NCI-H2227 (cell line): ENCODE measurements at regions not wholly inside any gene's neighbourhood (a gene's known extent, or its start where the extent isn't known, plus 50 kb on each side); places are given as distances from the start of the nearest gene placed in this dataset.

Experiments used
- DNase-seq: peaks from one replicate; lab custom pipeline; 2025; ENCODE audit not compliant: unreplicated experiment; lab: John Stamatoyannopoulos, UW

DNA sequence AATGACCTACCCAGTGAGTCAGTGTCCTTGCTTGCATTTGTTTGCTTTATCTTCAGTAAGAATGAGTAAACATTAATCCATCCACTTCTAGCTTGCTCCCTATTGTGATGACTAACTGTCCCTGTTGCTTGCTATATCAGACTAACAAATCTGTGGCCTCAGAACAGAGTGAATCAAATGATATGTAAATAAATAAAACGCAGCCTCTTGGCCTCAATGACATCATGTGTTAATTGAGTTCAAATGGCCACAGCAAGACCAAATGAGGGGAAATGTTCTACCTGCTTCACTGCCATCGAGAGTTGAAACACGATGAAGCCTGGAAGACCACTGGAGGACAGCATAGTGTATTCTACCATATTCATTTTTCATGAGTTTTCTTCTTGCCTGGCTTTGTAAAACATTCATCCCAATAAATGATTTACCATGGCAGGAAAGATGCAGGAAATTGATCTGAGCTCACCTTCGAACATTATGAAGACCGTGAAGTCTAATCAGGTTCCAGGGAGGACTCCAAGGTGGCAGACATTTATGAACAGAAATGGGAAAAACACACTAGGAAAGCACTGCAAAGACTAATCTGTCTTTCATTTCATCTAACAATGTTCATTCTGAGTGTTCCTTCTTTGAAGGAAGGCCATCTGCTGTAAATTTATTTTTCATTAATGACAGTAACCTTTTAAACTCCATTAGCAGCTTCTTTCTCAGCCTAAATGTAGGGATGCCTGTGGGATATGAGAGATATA lies 1144.5 kb downstream of the TUSC7 start:
- no peak for DNase-seq

DNA sequence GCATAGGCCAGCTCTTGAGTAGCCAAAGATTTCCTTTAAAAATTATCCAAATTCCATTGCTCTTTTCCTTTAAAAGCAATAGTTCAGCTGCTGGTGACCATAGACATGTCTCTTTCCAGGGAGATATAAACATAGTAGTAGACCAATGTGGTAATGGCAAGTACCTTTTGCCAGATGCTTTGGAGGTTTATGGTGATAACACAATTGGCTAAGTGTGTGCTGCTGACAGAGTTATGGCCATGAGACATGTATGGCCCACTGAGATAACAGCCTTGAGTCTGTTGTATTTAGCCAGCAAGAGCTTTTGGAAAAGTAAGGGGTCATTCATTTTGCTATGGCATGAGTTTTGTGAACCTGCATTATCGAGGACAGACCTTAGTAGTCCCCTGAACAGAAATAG lies 1146.8 kb downstream of the TUSC7 start:
- DNase-seq, result no peak

DNA sequence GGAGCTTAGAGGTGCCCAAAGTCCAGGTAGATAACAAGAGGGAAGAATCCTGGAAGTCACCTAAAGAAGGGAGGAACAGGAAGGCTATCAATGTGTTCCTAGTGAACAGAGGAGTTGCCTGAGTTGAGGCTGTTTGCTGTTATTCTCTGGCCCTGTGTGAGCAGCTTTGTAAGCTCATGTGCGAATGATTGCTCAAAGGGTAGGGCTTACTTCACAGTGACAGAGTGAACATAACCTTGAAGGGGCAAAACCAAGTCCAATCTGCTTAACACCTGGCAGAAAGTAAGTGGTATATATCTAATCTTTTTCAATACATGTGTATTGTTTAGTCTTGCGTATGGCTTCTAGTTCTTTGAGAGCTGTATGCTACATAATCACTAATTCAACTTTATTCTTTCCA lies 1153.6 kb downstream of the TUSC7 start:
- DNase-seq, result no peak

DNA sequence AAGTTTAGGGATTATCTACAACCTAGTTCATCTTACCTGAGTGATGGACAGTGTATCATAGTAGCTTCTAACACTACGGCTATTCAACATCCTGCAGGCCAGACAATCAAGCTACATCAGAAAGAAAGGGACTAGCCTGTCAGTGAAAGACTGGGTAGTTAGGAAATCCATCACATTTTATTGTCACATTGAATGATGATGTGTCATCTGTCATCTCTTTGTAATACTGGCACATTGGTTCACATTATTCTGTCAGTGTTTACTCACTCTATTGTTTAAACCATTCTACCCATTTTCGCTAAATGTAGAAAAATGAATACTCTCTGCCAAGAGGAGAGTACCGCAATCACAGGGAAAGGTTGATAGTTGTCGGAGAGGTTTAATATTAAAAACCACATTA lies 1155.8 kb downstream of the TUSC7 start:
- no peak for DNase-seq

DNA sequence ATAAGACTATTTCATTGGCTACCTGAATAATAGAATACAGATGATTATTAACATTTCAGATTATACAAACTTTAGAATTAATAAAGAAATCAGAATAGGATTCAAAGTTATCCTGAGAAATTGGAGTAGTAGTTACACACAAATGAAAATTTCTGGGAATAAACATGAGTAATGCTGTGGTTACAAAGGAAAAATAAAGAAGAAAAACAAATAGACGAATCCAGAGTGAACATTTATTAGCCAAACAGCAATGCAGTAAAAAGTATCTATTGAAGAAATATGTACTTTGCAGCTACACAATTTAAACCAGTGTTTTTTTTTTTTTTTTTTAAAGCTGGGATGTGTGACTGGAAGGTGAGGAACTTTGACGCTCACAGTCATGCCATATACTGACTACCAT lies 1159.2 kb downstream of the TUSC7 start:
- no peak for DNase-seq

DNA sequence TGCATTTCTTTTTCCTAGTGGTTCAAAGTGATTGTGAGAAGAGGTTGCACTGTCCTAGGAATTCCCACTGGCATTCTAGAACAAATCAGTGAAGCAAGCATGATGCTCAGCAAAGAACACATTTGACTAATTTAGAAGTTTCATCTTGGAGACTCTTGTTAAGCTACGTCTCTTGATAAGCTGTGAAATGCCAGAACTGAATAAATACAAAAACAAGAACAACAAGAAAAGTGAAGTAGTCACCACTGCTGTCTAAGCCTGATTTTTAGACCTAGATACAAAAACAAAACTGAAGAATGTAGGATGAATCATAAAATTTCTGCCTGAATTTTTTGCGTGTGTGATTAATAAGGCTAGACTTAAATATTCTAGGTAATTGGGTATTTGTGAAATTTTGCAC lies 1162.4 kb downstream of the TUSC7 start:
- DNase-seq, result no peak

DNA sequence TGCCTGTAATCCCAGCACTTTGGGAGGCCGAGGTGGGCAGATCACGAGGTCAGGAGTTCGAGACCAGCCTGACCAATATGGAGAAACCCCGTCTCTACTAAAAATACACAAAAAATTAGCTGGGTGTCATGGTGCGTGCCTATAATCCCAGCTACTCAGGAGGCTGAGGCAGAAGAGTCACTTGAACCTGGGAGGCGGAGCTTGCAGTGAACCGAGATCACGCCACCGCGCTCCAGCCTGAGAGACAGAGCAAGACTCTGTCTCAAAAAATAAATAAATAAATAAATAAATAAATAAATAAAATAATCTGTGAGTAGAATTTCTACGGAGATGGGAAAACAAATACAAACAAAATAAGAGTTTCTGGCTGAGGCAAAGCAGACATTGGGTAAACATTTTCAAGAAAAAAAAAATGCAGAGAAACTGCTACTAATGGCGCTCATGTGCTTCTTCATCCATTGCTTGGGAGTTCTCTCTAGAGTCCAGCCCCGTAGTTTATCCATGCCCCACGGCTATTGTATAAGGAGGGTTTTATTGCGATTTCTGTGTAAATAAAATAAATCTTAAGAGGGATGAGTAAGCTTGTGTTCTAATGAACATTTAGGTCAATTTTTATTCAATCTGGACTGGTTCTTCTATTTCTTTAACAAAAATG lies 1161.9 kb downstream of the IGSF11 start:
- DNase-seq, result peak; percentile 9

DNA sequence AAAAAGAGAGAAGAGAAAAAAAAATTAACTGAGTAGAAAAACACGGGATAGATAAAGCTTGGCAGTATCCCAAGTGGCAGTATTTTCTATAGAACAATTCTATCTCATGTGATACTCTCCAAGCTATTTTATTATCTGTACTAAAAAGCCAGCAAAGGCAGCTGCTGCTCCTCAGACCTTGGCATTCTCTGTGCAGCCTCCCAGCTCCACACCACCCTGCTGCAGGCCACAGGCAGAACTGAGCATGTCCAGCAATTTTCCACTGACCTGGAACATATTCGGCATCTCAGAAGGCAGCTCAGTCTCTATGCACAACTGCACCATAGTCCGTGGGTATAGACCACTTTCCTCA lies 1161.4 kb downstream of the IGSF11 start:
- peak; percentile 23 for DNase-seq

DNA sequence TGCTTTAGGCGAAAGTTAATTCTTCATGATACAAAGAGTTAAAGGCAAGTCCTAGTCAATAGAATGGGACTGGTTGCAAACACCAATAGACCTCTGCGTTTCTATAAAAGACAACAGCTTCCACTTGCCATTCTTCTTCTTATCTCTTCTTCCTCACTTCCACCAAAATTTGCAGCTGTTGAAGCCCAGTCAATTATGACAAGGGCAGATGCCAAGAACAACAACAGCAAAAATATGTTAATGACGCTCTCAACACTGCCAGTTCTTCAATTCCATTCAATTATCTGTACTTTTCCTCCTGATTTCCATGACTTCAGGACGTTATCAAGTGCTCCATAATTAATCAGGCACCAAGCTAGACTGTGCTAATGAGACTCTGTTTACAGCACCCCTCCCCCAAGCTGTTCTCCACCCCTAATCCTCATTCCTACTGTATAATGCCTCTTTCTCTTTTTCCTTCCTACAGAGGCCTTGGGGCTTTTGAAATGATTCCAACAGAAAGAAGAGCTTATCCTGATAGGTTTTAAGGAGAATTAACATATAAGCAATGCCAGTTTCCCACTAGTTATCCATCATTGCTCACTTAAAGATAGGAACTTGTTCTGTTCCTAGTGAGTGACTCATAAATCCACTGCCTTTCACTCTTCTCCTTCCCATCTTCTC lies 1160.5 kb downstream of the IGSF11 start:
- no peak for DNase-seq

DNA sequence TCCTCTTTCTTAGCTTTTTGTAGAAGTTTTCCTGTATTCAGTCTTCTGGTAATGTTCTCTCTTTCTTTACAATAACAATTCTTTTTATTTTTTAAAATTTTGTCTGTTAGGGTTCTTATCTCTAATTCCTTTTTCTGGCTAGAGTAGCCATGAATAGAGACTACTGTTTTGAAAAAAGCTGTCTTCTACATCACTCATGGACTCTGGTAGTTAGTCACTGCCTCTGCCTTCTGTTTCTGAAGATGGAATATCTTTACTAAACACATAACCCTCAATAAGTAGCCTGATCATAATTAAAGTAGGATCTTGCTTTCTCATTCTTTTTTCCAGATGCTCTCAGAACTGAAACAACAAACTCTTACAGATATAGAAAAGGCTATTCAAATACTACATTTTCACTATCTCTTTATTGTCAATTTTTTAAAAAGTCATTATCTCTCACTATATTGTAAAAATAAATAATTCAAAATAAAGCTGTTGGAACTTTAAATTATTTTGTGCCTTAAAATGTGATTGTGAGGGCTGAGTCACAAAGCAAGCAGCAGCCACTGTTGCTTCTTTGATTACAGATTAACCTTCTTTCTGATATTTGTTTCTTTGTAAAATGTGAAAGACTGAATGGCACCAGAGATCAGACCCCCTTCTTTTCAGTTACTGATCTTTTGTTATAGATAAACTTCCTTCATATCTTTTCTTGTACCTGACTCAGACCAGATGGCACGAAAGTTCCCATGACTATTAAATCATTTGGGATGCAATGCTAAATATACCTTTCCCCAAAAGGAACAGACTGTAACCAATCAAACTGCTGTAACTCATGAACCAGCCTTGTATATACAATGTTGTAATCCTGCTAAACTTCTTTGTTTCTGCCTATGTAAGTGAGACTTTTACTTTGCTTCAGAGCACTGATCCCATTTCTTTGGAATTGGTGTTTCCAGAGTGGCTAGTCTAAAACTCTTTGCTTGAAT lies 1159.5 kb downstream of the IGSF11 start:
- no peak for DNase-seq

DNA sequence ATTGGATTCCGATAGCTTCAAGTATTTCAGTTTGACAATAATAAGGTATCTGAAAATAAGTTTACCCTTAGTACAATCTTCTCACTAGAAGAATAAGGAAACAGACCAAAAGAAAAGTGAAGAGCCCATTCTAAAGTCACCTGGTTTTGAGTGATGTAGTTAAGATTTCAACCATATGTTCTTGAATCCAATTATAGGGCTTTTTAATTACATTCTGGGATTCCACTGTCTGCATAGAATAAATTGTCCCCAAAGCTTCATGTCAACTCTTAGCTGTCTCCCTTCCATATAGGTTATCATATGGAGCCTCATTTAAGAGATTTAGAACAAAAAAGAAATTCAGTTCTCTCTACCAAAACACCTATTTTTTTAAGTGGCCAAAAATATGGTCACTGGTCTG lies 1158.8 kb downstream of the IGSF11 start:
- no peak for DNase-seq

DNA sequence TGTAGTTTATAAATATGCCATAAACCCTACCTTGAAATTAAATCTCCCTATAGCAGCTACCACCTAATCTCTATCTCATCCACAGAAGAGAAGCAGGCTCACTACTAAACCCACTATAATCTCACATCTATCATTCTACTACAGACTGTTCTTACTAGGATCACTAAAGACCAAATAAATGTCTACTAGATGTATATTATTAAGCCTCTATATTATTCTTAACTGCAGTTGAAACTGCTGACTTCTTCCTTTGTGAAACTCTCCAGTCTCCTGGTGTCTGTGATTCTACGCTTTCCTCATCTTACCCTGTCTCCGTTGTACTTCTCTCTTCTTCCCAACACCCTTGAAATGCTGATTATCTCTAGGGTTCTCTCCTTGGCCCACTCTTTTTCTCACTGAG lies 1154.0 kb downstream of the IGSF11 start:
- DNase-seq, result no peak

DNA sequence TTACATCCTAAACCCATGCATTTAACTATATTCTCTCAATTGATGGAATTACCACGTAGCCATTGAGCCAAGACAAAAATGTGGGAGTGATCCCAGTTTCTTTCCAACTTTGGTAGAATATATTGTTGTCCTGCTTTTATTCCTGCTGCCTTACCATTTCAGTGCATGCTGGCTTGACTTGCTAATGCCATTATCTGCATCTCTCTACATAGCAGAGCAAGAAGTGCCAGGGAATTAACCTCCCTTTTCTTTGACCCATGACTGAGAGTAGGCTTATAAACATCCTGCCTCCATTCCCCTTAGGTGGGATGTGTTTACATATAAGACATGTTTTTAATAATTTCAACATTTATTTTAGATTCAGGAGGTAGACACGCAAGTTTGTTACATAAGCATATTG lies 1153.4 kb downstream of the IGSF11 start:
- DNase-seq, result no peak

DNA sequence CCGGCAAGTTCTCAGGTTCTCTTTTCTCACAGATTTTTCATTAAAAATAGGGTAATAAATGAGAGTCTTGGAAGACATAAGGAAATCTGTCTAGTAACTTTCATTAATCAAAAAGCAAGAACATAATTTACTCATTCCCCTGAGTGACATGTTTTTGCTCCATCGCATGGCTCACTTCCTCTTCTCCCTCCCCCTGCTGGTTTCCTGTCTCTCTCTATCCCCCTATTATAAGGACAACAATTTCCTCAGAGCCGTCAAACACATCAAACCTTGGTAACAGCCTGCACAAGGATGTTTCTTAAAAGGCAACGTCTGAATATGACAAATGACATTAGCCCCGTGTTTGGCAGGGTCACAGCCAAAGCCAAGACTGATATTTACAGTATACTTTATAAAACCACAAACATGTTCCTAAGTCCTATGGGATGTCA lies 1149.6 kb downstream of the IGSF11 start:
- peak; percentile 36 for DNase-seq

DNA sequence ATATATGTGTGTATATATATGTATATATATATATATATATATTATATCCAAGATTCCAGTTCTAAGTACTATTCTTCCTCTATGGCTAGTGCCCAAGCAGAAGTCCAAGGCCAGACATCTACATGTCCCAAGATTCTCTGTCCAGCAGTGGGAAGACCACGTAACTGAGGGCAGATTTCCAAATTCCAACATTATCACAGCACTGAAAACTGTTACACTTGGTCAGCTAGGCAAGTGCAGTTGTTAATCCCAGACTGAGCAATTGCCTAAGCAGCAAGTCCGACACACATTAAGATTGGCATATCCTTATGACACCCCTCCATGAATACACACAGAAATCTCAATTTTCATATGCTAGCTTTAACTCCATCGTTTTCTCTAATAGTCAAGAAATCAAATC lies 1148.5 kb downstream of the IGSF11 start:
- no peak for DNase-seq

DNA sequence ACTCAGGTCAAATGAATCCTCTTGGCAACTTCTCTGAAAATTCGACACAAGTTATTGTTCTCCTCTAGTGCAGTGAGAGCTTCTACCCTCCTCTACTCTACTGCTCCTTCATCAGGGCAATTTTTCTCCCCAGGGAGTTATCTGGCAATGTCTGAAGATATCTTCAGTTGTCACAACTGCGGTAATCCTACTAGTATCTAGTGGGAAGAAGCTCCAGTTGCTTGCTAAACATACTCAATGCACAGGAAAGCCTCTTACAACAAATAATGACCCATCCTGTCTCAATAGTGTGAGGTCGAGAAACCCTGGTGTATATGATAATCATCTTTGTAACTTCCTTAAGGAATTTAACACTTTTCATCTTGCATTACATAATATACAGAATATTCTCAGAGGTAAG lies 1147.6 kb downstream of the IGSF11 start:
- no peak for DNase-seq

DNA sequence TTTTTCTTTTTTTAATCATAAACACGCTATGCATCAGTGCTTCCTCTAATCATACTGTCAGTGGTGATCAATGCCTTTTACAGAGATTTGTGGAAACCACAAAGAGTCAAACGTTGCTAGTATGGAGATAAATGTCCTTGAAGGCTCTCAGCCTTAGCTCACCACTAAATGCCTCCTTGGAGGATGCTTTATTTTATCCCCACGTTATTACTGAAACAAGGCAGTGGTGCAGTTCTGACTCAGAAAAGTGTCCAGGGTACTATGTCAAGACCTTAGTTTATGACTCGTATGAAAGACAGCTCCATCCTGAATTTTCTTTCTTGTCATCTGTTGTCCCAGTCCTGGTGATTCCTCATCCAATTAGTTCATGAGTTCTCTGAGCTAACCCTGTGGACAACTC lies 1146.7 kb downstream of the IGSF11 start:
- no peak for DNase-seq

DNA sequence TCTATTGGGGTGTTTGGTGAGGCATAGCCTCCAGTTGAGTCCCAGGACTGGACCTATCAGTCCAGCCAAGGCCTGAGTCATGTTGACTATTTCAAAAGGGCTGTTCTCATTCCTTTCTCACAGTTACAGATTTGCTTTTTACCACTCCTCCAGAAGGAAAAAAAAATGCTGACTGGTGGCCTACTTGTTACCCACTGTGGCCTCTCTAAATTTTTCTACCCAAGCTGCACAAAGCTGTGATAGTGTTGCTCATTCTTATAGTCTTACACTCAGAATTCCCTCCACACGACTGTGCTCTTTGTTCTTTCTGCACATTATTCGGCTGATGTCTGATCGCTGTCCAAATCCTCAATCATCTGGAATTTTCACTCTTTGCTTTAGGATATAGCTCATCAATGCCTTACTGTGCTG lies 1142.2 kb downstream of the IGSF11 start:
- no peak for DNase-seq

DNA sequence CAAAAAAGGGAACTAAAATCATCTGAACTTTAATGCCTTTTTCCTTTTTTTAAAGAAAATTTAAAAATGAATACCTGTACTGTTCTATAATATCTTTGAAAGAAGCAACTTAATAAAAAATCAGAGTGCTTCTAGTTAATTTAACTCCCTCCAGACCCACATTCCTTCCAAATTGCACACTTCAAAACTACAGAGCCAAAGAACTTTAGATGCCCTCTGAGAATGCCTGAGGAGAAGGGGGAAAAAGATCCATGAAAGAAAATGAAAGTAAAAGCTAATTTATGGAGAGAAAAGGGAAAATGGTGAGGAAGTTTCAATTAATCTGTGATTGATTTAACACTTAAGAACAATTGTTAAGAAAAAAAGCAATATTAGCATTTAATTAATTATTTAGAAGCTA lies 1141.6 kb downstream of the IGSF11 start:
- no peak for DNase-seq

DNA sequence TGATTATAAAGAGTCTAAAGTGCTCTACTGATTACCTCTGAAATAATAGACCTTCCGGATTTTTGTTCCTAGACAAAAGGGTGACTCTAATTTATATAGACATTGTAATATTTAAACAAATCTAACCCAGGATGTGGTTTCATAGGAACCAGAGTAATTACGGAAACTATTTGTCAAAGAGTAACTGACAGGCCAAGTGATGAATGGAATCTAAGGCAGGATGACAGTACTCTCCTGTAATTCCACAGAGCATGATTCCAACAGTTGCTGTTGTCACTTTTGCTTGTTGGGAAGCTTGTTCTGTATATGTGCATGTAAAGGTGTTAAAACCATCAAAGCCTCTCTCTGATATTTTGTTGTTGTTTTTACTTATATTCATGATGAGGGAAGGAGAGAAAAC lies 1141.0 kb downstream of the IGSF11 start:
- DNase-seq, result no peak
